CD4-positive, alpha-beta T cell treated with Interleukin-4 for 4 hours (primary cell): ENCODE measurements at regions not wholly inside any gene's neighbourhood (a gene's known extent, or its start where the extent isn't known, plus 50 kb on each side); places are given as distances from the start of the nearest gene placed in this dataset.

ENCODE experiments used
- DNase-seq: peaks from one replicate; pipeline ENCODE4 v3.0.0-alpha.2; 2020

DNA sequence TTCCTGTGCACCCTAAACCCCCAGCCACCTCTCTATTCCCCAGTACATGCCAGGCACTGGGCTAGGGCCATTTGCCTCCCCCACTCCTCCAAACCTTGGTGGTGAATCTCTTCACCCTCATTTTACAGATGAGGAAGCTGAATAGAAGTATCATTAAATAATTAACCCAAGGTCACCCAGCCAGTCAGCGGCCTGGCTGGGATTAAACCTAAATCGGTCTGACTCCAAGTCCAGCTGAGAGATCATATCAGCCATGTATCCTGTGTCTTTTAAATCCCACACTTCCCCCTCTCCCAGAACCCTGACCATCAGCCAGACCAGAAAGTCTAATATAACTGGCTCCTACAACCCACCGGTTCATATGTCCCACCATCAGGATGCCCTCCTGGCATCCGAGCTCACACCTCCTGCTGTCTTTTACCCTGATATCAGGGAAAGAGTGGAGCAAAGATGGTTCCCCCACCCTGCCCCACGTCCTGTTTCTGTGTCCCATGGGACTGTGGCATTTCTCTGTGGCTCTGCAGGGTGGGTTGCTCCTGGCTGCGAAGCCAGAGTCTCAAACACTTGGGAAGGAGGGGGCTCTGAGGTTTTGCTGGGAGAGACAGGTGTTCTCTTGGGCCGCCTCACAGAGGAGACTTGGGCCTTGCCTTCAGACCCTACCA, 145.3 kb downstream of the VEGFA start:
- no peak for DNase-seq

DNA sequence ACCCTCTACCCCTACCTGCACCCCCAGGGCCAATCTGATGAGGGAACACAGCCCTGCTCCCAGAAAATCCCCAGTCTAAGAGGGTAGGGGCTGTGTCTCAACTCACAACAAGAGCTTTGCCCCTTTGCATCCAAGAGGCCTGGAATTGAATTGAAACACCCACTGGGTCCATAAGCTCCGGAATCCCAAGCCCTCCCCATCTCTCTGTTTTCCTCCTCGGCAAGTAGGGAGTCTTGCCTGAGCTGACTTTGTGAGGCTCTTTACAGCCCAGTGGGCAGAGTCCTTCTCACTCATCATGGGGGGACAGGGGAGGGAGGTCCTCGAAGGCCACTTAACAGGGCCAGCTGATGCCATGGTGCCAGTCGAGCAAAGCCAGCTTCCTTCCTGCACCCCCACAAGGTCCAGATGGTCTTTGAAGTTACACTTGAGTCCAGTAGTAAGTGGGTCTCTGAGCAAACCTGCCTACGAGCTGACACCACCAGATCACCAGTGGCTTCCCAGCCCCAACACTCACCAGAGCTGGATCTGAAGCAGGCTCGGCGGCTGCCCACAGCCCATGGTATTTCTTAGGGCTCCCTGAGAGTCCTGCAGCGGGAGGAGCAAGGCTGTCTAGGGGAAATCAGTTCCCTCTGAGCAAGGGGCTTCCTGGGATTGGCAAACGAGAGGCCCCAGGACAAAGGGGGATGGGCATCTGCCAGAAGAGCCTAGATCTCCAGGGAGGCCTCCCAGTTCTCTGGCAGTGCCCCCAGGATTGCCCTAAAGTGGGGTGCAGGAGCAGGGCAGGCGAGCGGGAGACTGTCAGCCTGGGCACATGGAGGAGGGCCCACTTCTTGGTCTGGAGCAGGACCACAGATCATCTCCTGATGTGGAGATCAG, 144.5 kb downstream of the VEGFA start:
- DNase-seq = no peak

DNA sequence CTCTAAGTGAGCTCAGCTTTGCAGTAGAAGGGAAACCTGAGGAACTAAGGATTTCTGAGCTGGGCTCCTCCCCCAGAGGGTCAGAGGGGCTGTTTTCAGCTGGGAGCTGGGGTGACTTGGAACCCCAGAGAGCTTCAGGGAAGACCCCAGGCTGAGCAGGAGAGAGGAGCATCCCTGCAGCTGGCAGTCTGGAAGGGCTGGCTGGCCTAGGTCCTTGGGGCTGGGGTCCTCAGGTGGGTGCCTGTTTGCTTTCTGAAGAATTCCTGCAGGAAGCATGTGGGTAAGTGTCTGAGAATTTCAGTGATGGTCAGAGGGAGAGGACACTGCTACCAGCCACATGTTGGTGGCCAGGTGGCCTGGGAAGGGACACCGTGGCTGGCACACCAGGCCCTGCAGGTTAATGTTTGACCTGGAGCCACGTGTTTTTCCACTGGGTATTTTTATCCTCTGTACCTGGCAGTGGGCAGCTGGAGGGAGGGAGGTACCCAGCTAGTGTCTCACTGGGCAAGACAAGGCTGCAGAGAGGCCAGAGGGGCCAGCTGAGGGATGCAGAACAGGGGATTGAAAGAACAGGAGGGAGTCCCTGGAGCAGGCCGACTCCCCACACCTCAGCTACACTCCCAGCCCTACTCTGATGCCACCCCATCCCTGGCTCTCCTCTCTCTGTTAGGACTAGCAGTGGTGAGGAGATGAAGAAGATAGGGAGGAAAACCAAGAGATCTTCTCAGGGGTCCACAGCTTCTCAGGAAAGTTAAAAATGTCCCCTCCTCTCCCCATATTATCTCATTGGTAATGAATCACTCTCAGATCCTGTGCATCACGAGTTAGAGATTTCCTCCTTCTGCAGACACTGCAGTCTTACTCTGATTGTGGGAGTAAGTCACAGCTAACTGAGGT, 143.6 kb downstream of the VEGFA start:
- no peak for DNase-seq

DNA sequence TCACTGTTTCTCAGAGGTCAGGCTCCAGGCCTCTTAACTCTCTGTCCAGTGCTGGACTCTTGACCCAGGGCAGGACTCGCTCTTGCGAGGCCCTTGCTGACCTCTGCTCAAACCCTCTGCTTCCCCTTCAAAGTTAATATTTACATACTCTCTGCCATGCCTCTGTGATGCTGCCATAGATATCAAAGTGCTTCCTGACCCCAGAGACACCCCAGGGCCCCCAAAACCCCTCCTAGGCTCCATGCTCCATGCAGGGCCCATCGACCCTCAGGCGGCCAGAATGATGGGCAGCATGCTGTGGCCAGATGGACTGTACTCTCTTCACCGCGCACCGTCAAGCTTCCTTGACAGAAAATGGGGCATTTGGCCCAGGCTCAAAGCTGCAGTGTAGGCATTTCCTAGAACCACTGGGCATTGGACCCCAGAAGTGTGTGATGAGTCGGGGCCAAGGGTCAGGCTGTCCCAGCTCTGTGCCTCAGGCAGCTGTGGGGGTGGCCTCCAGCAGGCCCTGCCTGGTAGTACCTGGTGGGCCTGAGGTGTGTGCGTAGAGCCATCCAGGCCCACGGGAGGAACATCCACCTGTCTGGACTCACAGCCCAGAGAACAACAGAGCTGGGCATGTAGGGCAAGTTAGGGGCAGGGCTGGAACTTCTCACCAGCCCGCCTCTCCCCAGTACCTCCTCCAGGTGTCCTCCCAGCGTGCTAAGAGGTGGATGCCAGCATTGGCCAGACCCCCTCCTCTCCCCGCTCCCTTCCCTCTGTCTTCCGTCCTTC, 142.8 kb downstream of the VEGFA start:
- no peak for DNase-seq

DNA sequence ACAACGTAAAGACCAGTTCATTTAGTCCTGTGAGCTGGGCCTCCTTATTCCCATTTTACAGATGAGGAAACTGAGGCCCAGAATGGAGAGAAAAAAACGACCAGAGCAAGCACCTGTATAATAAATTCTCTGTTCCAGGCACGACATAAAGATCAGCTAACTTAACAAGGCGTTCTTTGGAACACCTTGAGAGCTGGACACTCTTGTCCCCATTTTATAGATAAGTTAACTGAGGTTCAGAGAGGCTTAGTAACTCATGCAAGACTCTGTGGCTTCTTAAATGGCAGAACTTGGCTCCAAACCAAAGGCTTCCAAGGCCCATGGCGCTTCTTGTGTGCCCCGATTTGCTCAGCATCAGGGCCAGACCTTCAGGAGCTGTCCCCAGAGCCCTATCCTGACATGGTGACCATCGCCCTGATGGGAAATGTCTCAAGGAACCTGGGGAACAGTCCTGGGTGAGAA, 142.1 kb downstream of the VEGFA start:
- DNase-seq = no peak

DNA sequence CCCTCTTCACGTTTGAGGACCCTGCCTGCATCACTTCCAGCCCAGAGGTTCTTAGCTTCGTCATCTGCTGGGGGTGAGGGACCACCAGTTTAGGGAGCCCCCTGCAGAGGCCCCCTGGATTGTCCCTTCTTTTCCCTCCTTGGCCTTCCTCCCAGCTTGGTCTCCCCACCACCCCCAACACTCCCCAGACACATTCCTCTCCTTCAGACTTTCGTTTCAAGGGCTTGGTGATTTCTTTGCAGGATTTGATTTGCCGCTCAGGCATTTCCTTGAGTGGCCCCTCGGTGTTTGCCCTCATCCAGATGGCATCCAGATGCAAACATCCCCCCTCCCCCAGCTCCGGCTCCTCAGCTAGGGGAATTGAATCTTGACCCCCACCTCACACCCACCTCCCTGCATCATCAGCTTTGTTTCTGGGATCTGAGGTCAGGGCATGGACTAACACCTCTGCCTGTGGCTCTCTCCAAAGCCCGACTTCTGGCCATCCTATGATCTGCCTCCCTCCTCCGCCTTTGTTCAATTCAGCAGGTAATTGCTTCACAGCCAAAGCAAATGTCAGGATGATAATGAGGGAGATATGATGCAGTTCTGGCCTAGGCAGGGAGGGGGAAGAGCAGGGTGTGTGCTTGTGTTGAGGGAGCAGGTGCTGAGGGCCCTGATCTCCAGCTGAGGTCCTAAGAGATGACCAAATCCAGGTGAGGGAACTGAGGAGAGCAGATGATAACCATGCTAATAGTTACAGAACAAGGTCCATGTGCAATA, 141.5 kb downstream of the VEGFA start:
- DNase-seq = no peak

DNA sequence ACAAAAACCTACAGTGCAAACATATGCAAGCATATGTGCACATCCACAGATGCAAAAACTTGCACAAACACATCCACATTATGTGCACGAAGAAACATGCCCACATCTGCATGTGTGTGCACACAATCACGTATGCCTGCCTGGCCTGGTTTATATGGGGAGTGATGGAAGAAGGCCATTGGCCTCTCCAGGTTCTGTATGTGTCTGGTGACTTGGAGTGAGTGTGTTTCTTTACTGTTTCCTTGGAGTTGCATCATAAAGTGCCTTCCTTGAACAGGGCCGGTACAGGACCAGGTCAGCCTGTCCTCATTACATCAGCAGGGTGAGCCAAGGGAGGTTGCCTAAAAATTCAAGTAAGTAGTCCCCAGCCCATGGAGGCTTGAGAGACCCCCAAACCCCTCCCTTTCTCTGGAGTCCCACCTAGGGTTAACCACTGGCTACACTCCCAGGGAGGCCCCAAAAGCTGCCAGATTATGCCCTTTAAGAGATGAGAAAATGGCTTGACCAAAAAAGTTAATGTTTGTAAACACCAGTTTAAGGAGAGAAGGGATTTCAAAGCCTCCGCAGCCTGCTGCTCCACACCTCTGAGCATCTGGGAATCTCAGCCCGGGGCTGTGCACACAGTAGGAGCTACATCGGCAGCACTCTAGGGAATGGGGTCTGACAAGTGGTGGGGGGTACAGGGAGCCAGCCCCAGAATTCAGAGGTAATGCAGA, 140.8 kb downstream of the VEGFA start:
- no peak for DNase-seq

DNA sequence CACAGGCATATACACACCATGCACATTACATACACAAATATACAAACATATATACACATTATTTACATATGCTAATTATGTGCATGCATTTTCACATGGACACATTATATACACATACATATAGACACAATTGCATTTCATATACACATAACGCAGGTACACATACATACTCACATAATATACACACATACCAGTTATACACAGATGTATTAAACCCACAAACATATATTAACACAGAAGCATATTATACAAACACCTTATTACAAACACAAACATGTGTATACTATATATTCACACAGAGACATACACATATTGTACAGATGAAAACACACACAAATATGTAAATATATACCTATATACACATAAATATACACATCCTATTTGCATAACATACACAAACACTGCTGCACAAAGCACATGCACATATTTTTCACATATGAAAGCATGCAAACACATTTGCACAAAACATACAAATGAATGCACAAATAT, 140.2 kb downstream of the VEGFA start:
- DNase-seq = no peak

DNA sequence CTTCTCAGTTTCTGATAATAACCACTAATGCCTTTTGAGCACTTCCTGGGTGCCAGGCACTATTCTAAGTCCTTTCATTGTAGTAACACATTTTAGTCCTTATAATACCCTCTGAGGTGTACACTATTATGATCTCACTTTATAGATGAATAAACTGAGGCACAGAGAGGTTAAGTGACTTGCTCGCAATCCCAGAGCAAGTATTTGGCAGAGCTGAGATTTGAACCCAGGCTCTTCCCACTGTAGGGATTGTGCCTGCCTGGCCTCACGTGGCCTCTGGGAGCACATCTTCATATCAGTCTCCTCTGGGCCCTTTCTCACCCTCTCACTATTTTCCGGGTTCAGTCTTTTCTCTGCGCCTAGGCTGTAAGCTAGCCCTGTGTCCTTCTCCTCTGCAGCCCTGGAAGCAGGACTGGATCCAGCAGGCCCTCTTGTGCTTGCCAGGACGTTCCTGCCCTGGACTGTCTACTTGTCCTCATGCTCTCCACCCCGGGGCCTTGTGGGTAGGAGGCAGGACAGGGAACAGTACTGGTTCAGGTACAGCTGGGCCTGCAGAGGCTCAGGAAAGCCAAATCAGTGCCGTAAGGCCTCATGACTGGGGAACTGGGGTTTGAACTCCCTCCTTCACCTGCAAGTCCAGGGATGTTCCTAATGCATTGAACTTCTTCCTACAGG, 139.6 kb downstream of the VEGFA start:
- DNase-seq = no peak

DNA sequence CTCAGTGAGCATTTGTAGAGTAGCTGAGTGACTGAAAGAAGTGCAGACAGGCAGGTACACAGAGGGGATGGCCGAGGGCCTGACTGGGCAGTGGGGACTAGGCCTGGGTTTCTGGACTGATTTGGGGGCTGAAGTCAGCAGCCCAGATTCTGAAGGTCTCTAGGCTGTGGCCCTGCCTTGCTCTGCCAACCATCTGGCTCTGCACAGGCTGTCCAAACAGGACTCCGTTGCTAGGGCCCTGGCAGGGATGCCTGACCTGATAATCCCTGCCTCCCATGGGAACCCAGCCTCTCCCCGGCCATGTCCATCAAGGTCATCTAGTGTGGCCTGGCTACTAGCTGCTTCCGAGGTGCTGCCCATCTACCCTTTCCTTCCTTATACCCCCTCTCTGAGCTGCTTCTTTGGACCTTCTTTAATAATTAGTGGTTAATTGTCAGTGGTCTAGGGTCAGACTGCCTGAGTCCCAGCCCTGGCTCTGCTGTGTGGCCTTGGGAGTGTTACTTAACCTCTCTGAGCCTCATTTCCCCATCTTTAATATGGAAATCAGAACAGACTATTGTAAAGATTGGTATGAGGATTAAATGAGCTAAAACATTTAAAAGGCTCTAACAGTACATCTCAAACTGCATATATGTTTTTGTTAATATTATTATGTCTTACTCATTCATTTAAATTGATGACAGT, 137.9 kb downstream of the VEGFA start:
- DNase-seq = no peak

DNA sequence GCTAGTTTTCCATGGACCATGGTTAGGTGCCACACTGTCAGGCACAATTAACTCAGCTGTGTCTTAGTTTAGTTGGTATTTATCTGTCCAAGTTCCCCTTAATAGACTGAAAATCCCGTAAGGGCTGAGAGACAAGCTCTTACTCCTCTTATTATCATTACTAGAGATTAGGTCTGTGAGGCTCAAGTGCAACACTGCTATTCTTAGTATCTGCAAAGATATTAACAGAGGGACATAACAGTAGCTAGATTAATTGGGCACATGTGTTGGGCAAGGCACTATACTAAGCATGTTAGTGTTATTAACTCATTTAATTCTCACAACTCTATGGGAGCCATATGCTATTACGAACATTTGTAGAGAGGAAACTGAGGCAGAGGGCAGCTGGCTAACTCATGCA, 137.3 kb downstream of the VEGFA start:
- no peak for DNase-seq

DNA sequence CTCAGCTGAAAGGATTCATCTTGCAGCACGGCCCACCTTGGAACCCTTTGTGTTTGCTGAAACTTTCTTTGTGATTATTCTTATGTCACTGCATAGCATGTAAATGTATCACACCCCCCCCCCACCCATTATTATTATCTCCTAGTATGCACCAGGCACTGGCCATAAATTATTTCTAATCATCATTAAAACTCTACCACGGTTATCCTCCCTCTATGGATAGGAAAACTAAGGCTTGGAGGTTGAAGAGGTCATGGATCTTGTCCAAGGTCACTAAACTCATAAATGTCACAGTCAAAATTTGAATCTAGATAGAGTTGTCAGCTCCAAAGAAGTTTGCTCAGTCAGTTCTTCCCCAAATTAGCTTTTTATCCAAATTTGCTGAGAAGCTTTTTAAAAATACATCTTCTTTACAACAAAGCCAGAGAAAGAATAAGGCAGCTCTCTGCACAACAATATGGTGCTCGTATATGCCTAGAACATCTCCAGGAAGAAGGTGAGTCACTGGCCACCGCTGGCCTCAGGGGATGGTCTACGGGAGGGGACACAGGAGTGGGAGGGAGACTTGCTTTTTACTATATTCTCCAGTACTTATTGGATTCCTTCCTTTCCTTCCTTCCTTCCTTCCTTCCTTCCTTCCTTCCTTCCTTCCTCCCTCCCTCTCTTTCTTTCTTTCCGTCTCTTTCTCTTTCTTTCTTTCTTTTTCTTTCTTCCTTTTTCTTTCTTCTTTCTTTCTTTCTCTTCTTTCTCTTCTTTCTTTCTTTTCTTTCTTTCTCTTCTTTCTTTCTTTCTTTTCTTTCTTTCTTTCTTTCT, 134.5 kb downstream of the VEGFA start:
- no peak for DNase-seq

DNA sequence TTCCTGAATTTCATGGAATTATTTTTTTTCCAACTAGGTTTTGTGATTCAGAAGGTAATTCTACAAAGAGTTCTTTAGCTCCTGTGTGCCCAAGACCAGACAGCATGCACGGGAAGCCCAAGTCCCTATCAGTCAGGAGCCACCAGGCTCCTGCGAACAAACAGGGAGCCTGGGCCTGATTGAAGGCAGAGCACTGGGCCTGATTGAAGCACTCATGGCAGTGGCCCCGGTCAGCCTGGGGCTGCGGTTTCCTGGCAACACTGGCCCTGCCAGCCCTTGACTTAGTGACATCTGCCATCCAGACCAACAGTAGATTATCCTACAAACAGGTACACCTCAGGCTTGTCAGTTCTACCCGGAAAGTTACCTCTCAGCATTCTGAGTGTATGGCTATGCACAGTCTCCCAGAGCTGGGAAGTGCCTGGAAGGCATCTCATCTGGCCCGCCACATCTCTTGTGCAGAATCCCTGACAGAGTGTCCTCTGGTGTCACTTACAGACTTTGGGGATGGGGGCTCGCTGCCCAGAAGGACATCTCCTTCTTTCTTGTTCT, 133.8 kb downstream of the VEGFA start:
- no peak for DNase-seq

DNA sequence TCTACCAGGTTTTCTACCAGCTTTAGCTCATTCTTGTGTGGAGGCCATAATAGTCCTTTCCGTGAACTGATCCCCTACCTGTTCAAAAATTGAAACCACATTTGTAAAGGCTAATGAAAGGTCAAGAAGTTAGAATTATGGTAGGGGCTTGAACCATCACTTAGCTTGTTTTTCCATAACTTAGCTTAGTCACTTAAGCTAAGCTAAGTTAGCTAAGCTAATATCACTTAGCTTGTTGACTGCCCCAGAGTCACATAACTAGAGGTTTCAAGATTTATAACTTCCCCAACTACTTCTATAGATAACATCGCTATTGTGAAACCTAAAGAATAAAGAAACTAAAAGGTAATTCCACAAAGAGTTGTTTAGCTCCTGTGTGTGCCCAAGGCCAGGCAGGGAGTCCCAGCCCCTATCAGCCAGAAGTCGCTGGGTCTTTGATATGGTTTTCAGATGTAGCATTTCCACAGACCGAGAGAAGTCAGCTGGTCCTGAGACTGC, 131.8 kb downstream of the VEGFA start:
- no peak for DNase-seq

DNA sequence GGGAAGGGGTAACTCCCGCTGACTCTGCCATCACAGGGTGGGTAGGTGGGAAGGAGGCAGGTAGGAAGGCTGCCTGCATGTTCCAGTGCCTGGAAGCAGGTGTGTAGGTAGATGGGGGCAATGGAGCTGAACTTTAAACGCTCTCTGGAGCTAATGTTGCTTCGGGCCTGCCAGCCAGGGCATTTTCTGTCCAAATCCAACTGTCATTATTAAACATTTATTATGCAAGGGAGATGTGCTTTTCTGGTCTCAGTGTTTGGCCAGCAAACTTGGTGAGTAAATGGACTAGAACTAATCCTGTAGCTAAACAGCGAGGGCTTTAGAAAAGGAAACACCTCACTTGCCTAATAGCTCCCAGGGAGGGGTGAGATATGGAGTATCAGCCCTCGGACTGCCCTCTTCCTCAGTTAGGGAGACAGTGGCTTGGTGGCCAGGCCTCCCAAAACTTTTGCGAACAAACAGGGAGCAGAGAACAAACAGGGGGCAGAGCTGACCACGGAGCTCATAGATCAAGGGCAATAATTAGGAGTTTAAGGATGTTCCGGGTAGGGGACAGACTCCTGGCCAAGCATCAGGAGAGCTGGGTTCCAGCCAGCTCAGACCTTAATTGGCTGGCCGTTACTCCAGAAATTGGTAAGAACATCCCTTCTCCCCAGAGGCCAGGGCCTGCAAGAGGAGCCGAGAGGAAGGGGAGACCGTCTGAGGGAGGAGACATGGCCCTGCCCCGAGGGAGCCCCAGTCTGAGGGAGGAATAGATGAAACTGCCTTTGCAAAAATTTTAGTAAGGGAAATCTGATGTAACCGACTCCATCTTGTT, 131.1 kb downstream of the VEGFA start:
- no peak for DNase-seq

DNA sequence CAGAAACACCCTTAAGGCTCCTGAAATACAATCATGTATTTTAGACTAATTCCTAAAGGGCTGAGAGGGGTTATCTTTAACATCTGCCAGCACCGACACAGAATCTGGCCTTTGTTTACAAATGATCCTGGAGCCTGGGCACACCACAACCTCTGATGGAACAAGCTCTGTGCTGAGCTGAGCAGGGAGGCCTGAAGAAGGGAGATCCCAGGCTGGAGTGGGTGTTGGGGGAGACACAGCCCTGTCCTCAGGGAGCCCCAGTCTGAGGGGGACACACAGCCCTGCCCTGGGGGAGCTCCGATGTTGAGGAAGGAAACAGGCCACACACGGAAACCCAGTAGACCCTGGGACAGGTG, 130.5 kb downstream of the VEGFA start:
- no peak for DNase-seq

DNA sequence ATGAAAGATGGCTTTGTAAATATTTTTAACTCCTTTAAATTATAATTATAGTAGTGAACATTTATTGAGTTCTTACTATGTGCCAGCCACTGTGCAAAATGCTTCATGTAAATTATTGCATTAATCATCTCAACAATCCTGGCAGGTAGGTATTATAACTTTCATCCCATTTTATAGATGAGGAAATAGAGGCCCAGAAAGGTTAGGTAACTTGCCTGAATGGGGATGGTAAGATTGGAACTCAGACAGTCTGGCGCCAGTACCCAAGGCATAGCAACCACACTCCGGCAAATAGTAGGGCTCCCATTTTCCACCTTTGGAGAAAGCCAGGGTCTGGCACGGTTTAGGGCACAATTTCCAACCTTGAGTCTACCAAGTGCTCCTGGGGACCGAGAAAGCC, 129.8 kb downstream of the VEGFA start:
- no peak for DNase-seq
